Endothelial cell of umbilical vein (primary cell): ENCODE measurements at regions not wholly inside any gene's neighbourhood (a gene's known extent, or its start where the extent isn't known, plus 50 kb on each side); places are given as distances from the start of the nearest gene placed in this dataset.

Experiments used
- BruUV-seq: library from RNA; stranded (reverse); fragments of 400-500 nt; replicated peaks from 2 replicates; lab custom pipeline; 2021; lab: Mats Ljungman, UMichigan
- CTCF ChIA-PET: fragments of 300-600, 350-600 bp; sonication (Branson Sonifier 250); formaldehyde crosslinking; loops from one replicate; lab custom pipeline; 2021; ENCODE audit warnings: antibody characterized with exemption, inconsistent platforms; lab: Charles Lee
- POLR2A ChIA-PET: fragments of 300-600, 350-600 bp; sonication (Branson Sonifier 250); formaldehyde crosslinking; loops from one replicate; lab custom pipeline; 2021; ENCODE audit warnings: antibody characterized with exemption, inconsistent platforms; lab: Charles Lee
- DNase-seq: peaks from one replicate; pipeline ENCODE4 v3.0.0-alpha.2; 2011; ENCODE audit warnings: low read depth, low spot score
- FAIRE-seq: peaks from 2 replicates; lab custom pipeline; 2011; peaks lifted over from hg19 to GRCh38; lab: Jason Lieb, UNC
- H2AFZ ChIP-seq: 2 replicates; pipeline ENCODE4 v1.6.0; 2012; ENCODE audit warnings: low read depth, low read length, control low read depth, inconsistent platforms
- H3K27ac ChIP-seq: 2 replicates; pipeline ENCODE4 v1.5.1; 2011; ENCODE audit warnings: low read depth, mild to moderate bottlenecking, control low read depth, low read length, moderate library complexity; ENCODE audit not compliant: insufficient read depth
- H3K27me3 ChIP-seq, 2 experiments: 2 replicates each; pipeline versions ENCODE4 v1.6.0 to v1.6.1; 2011; ENCODE audit warnings: low read length in 2 of 2, mixed read lengths in 1 of 2; ENCODE audit not compliant: control insufficient read depth in 2 of 2, insufficient read depth in 2 of 2
- H3K36me3 ChIP-seq, 2 experiments: 2 replicates in 1 of 2; 3 replicates in 1 of 2; pipeline ENCODE4 v1.5.1; 2011; ENCODE audit warnings: low read length in 2 of 2, mild to moderate bottlenecking in 1 of 2, moderate library complexity in 1 of 2; ENCODE audit not compliant: control insufficient read depth in 2 of 2, insufficient read depth in 2 of 2; ENCODE audit errors: extremely low read depth in 1 of 2
- H3K4me1 ChIP-seq: 3 replicates; pipeline ENCODE4 v1.5.1; 2011; ENCODE audit warnings: mild to moderate bottlenecking, low read length; ENCODE audit not compliant: control insufficient read depth, insufficient read depth; ENCODE audit errors: extremely low read depth
- H3K4me2 ChIP-seq: 2 replicates; pipeline ENCODE4 v1.6.1; 2011; ENCODE audit warnings: low read length, control low read depth, mixed read lengths; ENCODE audit not compliant: insufficient read depth
- H3K4me3 ChIP-seq, 3 experiments: fragments of 200-600 bp in 1 of 3; sonication (generic), shearing (Covaris generic) in 1 of 3; replicated peaks in 1 of 3; 2 replicates each; pipeline ENCODE4 v1.5.1; 2011 to 2016; ENCODE audit warnings: control low read depth in 3 of 3, low read length in 3 of 3, mild to moderate bottlenecking in 2 of 3, inconsistent platforms in 1 of 3, low read depth in 1 of 3, moderate library complexity in 1 of 3; ENCODE audit not compliant: insufficient read depth in 1 of 3
- H3K79me2 ChIP-seq: 2 replicates; pipeline ENCODE4 v1.6.0; 2012; ENCODE audit warnings: low read length, inconsistent platforms; ENCODE audit not compliant: control insufficient read depth, insufficient read depth
- H3K9ac ChIP-seq: replicated peaks from 2 replicates; pipeline ENCODE3; 2011; ENCODE audit warnings: low read length, control low read depth; ENCODE audit not compliant: insufficient read depth; ENCODE audit errors: extremely low read depth
- H3K9me1 ChIP-seq: replicated peaks from 3 replicates; pipeline ENCODE4 v1.6.0; 2011; ENCODE audit warnings: mild to moderate bottlenecking, low read length; ENCODE audit not compliant: control insufficient read depth, insufficient read depth; ENCODE audit errors: extremely low read depth
- H3K9me3 ChIP-seq: replicated peaks from 2 replicates; pipeline ENCODE4 v1.5.1; 2012; ENCODE audit warnings: low read length, inconsistent platforms; ENCODE audit not compliant: control insufficient read depth, insufficient read depth
- H4K20me1 ChIP-seq: replicated peaks from 2 replicates; pipeline ENCODE3; 2011; ENCODE audit warnings: mild to moderate bottlenecking, low read length; ENCODE audit not compliant: control insufficient read depth, insufficient read depth; ENCODE audit errors: extremely low read depth
- CTCF ChIP-seq, 2 donors: IDR thresholded peaks; 1 replicate in 1 of 2; 2 replicates in 1 of 2; pipeline ENCODE4 v1.5.1; 2011; ENCODE audit warnings: low read length in 2 of 2, mild to moderate bottlenecking in 2 of 2, moderate library complexity in 2 of 2, control low read depth in 1 of 2, inconsistent platforms in 1 of 2, low read depth in 1 of 2; ENCODE audit not compliant: insufficient read depth in 1 of 2; ENCODE audit errors: extremely low read depth in 1 of 2
- EZH2 ChIP-seq: IDR thresholded peaks from 2 replicates; pipeline ENCODE4 v1.6.1; 2012; ENCODE audit warnings: borderline replicate concordance, low read depth, mild to moderate bottlenecking, moderate library complexity, low read length, inconsistent platforms; ENCODE audit not compliant: severe bottlenecking
- FOS ChIP-seq: IDR thresholded peaks from 2 replicates; pipeline ENCODE4 v1.6.1; 2011; ENCODE audit warnings: mild to moderate bottlenecking, low read length, moderate library complexity, borderline replicate concordance; ENCODE audit not compliant: insufficient read depth
- GATA2 ChIP-seq: IDR thresholded peaks from 2 replicates; pipeline ENCODE4 v1.7.0; 2011; ENCODE audit warnings: low read depth, mild to moderate bottlenecking, moderate library complexity, mixed read lengths, low read length; ENCODE audit not compliant: insufficient read length, insufficient read depth
- JUN ChIP-seq: IDR thresholded peaks from 2 replicates; pipeline ENCODE4 v1.6.1; 2011; ENCODE audit warnings: borderline replicate concordance, low read depth; ENCODE audit not compliant: insufficient read length, insufficient read depth
- MAX ChIP-seq: IDR thresholded peaks from 2 replicates; pipeline ENCODE4 v1.6.1; 2011; ENCODE audit not compliant: insufficient read depth, insufficient read length
- MYC ChIP-seq: IDR thresholded peaks from one replicate; pipeline ENCODE4 v1.6.1; 2011; ENCODE audit warnings: mild to moderate bottlenecking, low read depth, low read length
- POLR2A ChIP-seq: IDR thresholded peaks from 2 replicates; pipeline ENCODE4 v1.6.1; 2012; ENCODE audit warnings: low read depth, mild to moderate bottlenecking, control low read depth, low read length
- POLR2AphosphoS5 ChIP-seq: IDR thresholded peaks from 2 replicates; pipeline ENCODE4 v1.6.1; 2012; ENCODE audit warnings: low read depth, mild to moderate bottlenecking, control low read depth, low read length, moderate library complexity; ENCODE audit not compliant: insufficient read depth
- dilution Hi-C: fragments of 300-500 bp; cut with MboI; formaldehyde crosslinking; loops from one replicate; pipeline ENCODE4 v1.15.0; 2019; ENCODE audit warnings: low sequenced_read_pairs; ENCODE audit not compliant: extremely low pct_ligation_motif_present
- intact Hi-C: fragments of 100-400 bp; cut with micrococcal nuclease; formaldehyde crosslinking; loops from one replicate; pipeline ENCODE4 v1.10.0; 2022

GRCh38 chr2:16950436-16950835, 284.8 kb upstream of the CYRIA start:
- TF ChIP-seq EZH2 (no peak), MAX (no peak), POLR2A (no peak), JUN (no peak), MYC (no peak), FOS (no peak), POLR2AphosphoS5 (no peak)
- Histone ChIP-seq H3K9me1 (no peaks in the 10 kb centered on the region), H2AFZ (no peak overlapping the region), H3K4me1 (no peaks in the 10 kb centered on the region), H3K27me3 (no peaks in the 10 kb centered on the region), H3K9ac (no peak overlapping the region), H3K9me3 (no peaks in the 10 kb centered on the region), H3K79me2 (no peaks in the 10 kb centered on the region), H4K20me1 (no peaks in the 10 kb centered on the region), H3K4me3 (no peak overlapping the region), H3K27ac (no peak overlapping the region), H3K4me2 (no peak overlapping the region), H3K36me3 (no peaks in the 10 kb centered on the region)
- no peak for FAIRE-seq
- DNase-seq: no peak
- CTCF ChIA-PET: no interaction called here
- intact Hi-C loops: no loop called here
- dilution Hi-C loops: no loop called here
- POLR2A ChIA-PET: no interaction called here
- no TSS peak for BruUV-seq

GRCh38 chr2:16948710-16949109, 283.1 kb upstream of the CYRIA start:
- no TSS peak for BruUV-seq
- ChIA-PET POLR2A (no interaction called here), CTCF (no interaction called here)
- FAIRE-seq: no peak
- no peak for DNase-seq
- Histone ChIP-seq H3K79me2 (no peaks in the 10 kb centered on the region), H3K4me2 (no peak overlapping the region), H3K27me3 (no peaks in the 10 kb centered on the region), H3K4me1 (no peaks in the 10 kb centered on the region), H2AFZ (no peak overlapping the region), H3K9ac (no peak overlapping the region), H3K4me3 (no peak overlapping the region), H3K27ac (no peak overlapping the region), H3K9me1 (no peaks in the 10 kb centered on the region), H3K9me3 (no peaks in the 10 kb centered on the region), H4K20me1 (no peaks in the 10 kb centered on the region), H3K36me3 (no peaks in the 10 kb centered on the region)
- TF ChIP-seq CTCF (IDR thresholded peaks at IDR 0.05; ENCODE audit: extremely low read depth in 1 of 2, insufficient read depth in 1 of 2, low read depth in 1 of 2, low read length in 2 of 2) (no peak), GATA2 (no peak), POLR2AphosphoS5 (no peak), MYC (no peak), JUN (no peak), EZH2 (no peak), MAX (no peak), POLR2A (no peak)
- intact Hi-C loops: no loop called here
- dilution Hi-C loops: no loop called here
